Left ventricle myocardium superior (tissue), 1 donor: ENCODE measurements at regions not wholly inside any gene's neighbourhood (a gene's known extent, or its start where the extent isn't known, plus 50 kb on each side); places are given as distances from the start of the nearest gene placed in this dataset.
"Not testable (repeated sequence)": the region's sequence is repeated elsewhere in the genome, so short reads cannot be mapped to it uniquely, and the experiment has no call there.

ENCODE experiments used
- ATAC-seq: fragments of 200-7000 bp; cut with Tn5 transposase; one replicate; pipeline ENCODE4 v1.9.1; 2020; ENCODE audit warnings: mild to moderate bottlenecking, moderate library complexity
- DNase-seq: peaks from one replicate; pipeline ENCODE4 v3.0.0-alpha.2; 2020
- intact Hi-C: fragments of 100-400 bp; cut with micrococcal nuclease; formaldehyde crosslinking; loops from one replicate; pipeline ENCODE4 v1.11.0; 2022
- donor health status: DM: no; HTN: yes; CAD: no; lungs with severe emphysema.

GRCh38 chr10:42883993-42884983 lies 101.7 kb downstream of the BMS1 start:
- DNase-seq: no peak
- ATAC-seq: no peak
- intact Hi-C loops: no loop called here

DNA sequence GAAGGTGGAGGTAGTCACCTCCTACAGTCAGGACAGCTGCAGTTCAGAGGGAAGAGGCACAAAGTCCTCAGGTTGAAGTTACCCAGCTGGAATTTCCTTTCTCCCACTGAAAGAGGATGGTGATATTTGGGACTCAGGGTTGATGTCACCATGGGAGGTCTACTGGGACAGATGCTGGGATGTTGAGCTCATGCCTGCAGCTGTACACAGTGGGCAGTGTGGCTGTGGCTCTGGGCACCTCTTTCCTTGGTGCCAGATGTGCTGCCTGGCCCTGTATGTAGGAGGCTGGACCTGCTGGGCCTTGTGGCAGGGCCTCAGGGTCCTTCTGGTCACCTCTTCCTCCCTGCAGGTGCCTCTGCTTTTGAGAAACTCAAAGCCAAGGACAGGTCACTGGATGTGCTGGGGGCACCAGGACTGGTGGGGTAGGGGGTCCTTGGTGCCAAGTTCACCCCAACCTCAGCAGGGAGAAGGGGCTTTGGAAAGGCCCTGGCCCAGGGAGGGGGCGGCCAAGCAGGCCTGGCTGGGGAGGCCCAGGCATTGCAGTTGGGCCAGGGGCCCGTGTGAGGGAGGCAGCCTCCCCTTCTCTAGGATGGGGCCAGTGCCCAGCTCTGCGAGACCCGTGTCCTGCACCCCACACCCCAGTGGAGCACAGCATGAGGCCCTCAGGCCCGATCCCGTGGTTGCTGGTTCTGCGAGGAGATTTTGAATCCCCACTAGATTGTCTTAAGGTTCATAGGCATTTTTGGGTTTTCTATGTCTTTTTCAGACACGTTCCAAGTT lies 103.1 kb downstream of the BMS1 start:
- intact Hi-C loops: no loop called here
- ATAC-seq (no peak), DNase-seq (no peak)

GRCh38 chr10:42887734-42888503 lies 105.3 kb downstream of the BMS1 start:
- intact Hi-C loops: no loop called here
- ATAC-seq: no peak
- DNase-seq: no peak

DNA sequence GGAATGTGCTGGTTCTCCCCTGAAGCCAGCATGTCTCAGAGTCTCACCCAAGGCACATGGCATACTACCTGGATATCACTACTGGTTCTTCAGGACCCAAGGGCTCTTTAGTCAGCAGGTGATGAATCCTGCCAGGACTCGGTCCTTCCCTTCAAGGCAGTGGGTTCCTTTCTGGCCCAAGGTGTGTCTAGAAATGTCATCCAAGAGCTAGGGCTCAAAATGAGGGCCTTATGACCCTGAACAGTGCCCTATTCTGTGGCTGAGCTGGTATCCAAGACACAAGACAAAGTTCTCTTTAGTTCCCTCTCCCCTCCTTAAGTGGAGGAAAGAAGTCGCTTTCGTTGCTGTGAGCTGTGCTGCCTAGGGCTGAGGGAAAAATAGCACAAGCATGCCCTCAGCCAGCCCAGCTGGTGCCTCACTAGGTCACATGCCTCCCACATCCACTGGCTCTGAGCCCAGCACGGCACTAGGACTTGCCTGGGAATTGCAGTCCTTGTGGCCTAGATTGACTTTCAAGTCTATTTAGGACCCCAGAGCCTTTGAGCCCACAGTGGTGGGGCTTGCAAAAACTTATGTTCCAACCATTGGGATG lies 106.0 kb downstream of the BMS1 start:
- DNase-seq: no peak
- intact Hi-C loops: no loop called here
- ATAC-seq: no peak

GRCh38 chr10:42896735-42897134 lies 114.1 kb downstream of the BMS1 start:
- DNase-seq (no peak), ATAC-seq (no peak)
- intact Hi-C loops: no loop called here

DNA sequence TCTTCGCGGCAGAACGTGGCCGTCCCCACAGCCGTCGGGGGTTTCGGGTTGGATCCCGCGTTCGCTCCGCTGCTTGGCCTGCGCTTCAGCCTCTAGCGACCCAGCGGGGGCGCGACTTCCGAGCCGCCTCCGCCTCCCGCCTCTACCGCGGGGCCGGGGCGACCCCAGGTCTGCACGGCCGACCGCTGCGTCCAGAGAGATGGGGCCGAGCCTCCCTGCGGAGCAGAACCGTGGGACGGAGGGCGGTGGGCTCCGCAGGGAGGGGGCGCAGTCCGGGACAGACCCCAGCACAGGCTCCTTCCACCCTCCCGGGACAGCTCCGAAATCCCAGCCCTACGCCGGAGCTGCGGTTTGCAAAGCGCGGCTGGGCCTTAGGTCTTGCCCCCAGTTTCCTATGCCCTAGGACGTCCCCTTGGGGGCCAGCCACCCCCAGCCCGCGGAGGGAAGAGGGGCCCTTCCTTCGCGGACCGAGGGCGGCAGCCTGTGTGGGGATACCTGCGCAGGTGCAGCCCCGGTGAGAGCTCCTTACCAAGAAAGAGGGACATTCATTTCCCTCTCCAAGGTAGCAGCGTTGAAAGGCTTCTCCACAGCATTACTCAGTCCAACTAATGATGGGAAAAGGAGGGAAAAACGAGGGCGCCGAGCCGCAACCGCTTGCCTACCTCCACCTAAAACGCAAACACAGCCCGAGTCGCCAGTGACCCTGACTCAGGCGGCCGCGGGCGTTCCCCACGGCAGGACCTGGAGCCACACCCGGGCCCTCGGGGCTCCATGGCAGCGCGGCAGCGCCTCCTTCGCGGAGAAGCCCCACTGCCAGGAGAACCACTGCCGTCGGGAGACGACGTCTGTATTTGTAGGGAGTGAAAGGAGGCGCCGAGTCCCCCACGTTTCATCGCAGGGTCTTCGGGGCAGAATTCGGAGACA lies 115.7 kb downstream of the BMS1 start:
- ATAC-seq (no peak), DNase-seq (no peak)
- intact Hi-C loops: no loop called here

- ATAC-seq (no peak), DNase-seq (no peak)
- intact Hi-C loops: no loop called here
Measured at GRCh38 chr10:42899036-42899435, 116.4 kb downstream of the BMS1 start.

DNA sequence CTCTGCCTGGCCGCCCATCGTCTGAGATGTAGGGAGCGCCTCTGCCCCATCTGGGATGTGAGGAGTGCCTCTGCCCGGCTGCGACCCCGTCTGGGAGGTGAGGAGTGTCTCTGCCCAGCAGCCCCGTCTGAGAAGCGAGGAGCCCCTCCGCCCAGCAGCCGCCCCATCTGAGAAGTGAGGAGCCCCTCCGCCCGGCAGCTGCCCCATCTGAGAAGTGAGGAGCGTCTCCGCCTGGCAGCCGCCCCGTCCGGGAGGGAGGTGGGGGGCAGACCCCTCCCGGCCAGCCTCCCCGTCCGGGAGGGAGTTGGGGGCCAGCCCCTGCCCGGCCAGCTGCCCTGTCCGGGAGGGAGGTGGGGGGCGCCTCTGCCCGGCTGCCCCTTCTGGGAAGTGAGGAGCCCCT lies 117.8 kb downstream of the BMS1 start:
- intact Hi-C loops, ATAC-seq, DNase-seq: not testable (repeated sequence)

- ATAC-seq (no peak), DNase-seq (no peak)
- intact Hi-C loops: no loop called here
Measured at GRCh38 chr10:42911359-42911758, 128.8 kb downstream of the BMS1 start.

- no peak for ATAC-seq
- intact Hi-C loops: no loop called here
Measured at GRCh38 chr10:42916974-42917373, 134.4 kb downstream of the BMS1 start.

DNA sequence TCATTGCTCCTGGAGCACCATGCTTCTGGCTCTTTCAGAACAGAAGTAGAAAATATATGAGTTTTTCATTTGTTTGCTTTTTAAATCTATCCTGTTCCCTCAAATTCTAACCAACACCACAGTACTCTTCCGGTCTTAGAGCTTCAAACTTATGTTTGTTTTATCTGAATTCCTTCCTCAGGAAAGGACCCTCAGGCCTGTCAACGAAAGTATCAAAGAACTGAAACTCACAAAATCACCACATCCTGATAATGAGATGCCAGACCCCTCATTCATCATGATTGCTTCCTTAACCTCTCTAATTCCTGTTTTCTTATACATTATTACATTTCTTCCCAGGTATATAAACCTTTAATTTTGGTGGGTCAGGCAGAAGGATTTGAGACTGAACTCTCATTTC lies 135.2 kb downstream of the BMS1 start:
- ATAC-seq: no peak
- DNase-seq: no peak
- intact Hi-C loops: no loop called here

More at GRCh38 chr10:42916974-42917373, 134.4 kb downstream of the BMS1 start:
- DNase-seq: no peak

- no peak for DNase-seq
- intact Hi-C loops: no loop called here
- ATAC-seq: no peak
Measured at GRCh38 chr10:42921951-42922350, 139.4 kb downstream of the BMS1 start.

GRCh38 chr10:42924484-42924883 lies 141.9 kb downstream of the BMS1 start:
- intact Hi-C loops: no loop called here
- DNase-seq: no peak
- ATAC-seq: no peak

DNA sequence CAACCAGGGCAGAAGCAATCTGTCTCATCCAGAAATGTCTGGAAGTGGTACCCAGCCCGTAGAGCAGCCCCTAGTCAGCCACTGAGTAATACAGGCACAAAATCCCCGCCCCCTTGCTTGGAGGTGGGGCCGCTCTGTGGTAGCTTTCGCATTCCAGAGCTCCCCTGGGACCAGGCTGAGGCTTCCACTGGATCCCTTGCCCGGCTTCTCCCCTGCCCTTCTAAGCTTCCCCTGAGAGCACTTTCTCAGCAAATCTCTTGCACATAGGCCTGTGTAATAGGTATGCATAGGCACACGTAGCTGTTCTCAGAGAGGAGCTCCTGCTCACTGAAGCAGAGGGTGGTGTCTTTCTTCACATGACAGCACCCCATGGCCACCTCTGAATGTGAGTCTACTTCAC lies 144.2 kb downstream of the BMS1 start:
- DNase-seq (peak; percentile 46), ATAC-seq (no peak)
- intact Hi-C loops: no loop called here

GRCh38 chr10:42928064-42928463 lies 145.5 kb downstream of the BMS1 start:
- no peak for DNase-seq
- ATAC-seq: no peak
- intact Hi-C loops: no loop called here

GRCh38 chr10:42929236-42929635 lies 146.6 kb downstream of the BMS1 start:
- no peak for DNase-seq
- no peak for ATAC-seq
- intact Hi-C loops: no loop called here

GRCh38 chr10:42929993-42930392 lies 146.9 kb upstream of the RET start:
- DNase-seq (no peak), ATAC-seq (no peak)
- intact Hi-C loops: no loop called here

DNA sequence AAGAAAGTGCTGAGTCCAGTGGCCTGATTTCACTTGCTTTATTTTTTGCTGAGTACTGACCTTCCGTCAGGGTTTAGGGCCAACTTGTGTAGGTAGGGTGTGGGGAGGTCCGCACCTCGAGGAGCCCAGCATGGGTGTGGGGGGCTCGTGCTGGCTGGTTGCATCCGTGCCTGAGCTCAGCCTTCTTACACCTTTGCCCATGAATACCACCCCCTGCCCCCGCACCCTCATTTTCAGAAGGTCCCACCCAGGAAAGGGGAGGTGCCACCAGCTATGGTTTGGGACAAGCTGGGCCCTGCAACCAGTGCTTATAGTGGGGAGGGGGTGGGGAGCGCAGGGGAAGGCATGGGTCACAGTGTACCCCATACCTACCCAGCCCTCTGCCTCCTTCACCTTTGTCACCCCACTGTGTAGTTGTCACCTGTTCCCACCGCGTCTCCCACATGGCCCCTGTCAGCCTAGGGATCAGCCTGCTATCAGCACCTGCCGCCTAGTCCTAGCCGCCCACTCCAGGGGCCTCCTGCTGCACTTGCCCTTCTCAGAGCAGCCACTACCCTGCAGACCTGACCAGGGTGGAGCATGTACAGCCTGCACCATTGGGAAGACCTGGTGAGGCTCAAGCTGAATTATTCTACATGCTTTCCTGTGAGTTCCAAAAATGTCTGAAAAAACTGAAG lies 146.2 kb upstream of the RET start:
- intact Hi-C loops: no loop called here
- DNase-seq: no peak
- no peak for ATAC-seq
